ENCODE measurements at regions not wholly inside any gene's neighbourhood (a gene's known extent, or its start where the extent isn't known, plus 50 kb on each side); places are given as distances from the start of the nearest gene placed in this dataset.

GRCh38 chr11:134638796-134639430 lies 226.9 kb upstream of the B3GAT1 start:
- H3K4me2 ChIP-seq (ENCODE audit: extremely low read depth, insufficient read depth, low read length), result no peak overlapping the region
- TF ChIP-seq, protein P1, sequence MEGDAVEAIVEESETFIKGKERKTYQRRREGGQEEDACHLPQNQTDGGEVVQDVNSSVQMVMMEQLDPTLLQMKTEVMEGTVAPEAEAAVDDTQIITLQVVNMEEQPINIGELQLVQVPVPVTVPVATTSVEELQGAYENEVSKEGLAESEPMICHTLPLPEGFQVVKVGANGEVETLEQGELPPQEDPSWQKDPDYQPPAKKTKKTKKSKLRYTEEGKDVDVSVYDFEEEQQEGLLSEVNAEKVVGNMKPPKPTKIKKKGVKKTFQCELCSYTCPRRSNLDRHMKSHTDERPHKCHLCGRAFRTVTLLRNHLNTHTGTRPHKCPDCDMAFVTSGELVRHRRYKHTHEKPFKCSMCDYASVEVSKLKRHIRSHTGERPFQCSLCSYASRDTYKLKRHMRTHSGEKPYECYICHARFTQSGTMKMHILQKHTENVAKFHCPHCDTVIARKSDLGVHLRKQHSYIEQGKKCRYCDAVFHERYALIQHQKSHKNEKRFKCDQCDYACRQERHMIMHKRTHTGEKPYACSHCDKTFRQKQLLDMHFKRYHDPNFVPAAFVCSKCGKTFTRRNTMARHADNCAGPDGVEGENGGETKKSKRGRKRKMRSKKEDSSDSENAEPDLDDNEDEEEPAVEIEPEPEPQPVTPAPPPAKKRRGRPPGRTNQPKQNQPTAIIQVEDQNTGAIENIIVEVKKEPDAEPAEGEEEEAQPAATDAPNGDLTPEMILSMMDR (conservative IDR thresholded peaks at IDR 0.05 in 1 of 2, IDR thresholded peaks at IDR 0.05 in 1 of 2; ENCODE audit: low read depth in 1 of 2, low read length in 2 of 2), result no peak
- TF ChIP-seq EZH2 (IDR thresholded peaks at IDR 0.05; ENCODE audit: low read length, missing control alignments), result no peak
- H3K27ac ChIP-seq (ENCODE audit: insufficient read depth, low read length), result no peak overlapping the region
- H3K27me3 ChIP-seq (ENCODE audit: control insufficient read depth, insufficient read depth, low read length), result no peaks in the 10 kb centered on the region
- no peaks in the 10 kb centered on the region for H3K79me2 ChIP-seq (ENCODE audit: control insufficient read depth, insufficient read depth, low read length)
- H2AFZ ChIP-seq (ENCODE audit: low read length), result no peak overlapping the region
- no peak overlapping the region for H3K4me3 ChIP-seq (replicated peaks in 1 of 4; ENCODE audit: control extremely low read depth in 1 of 4, insufficient read depth in 1 of 4, low read depth in 3 of 4, low read length in 4 of 4)
- no peaks in the 10 kb centered on the region for H3K9me3 ChIP-seq (ENCODE audit: control insufficient read depth, insufficient read depth, low read depth, low read length)
- no peak overlapping the region for H3K9ac ChIP-seq (ENCODE audit: insufficient read depth, low read length)
- H4K20me1 ChIP-seq (ENCODE audit: control insufficient read depth, extremely low read depth, insufficient read depth, low read length), result no peaks in the 10 kb centered on the region
- no peak for DNase-seq (ENCODE audit: low read depth in 2 of 2)
- H3K4me1 ChIP-seq (ENCODE audit: control insufficient read depth, extremely low read depth, insufficient read depth, low read length), result no peaks in the 10 kb centered on the region
- H3K36me3 ChIP-seq (ENCODE audit: control insufficient read depth, insufficient read depth, low read length), result no peaks in the 10 kb centered on the region

DNA sequence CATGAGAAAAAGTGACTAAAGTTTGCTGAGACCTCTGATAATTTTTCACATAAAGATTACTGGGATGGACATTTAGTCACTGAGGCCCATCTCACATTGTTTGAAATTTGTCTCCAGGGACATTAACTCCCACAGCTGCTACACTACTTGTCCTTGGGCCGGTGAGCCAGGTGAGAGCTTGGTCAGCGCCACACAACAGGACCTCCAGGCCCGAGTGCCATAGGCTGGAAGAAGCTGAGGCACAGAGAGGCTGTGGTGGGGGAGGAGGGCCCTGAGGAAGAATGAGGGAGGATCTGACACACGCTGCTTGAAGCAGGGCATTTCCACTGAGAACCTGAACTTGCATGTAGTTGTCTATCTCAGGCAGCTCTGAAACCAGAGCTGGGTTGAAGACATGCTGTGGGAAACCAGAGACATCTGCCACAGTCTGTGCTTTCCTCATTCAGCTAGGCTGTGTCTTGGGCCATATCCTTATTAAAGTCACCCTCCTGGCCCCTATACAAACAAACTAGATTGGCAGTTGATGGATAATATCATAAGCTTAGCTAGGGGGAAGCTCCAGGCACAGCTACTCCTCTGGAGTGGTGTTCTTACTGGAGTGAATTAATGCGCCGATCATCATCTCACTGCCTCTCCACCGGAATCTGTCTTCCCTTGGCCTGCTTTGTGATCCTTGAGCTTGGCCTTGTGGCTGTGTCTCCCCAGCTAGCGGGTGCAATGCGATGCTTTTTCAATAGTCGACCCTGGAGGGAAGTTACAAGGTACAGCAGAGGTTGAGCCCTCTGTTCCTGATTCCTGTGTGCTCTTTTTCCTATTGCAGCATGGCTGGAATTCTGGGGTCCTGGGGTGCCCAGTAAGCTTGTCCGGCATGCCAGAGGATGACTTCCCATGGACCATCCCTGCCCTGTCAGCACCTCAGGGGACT lies 225.3 kb upstream of the B3GAT1 start:
- H3K27me3 ChIP-seq (ENCODE audit: control insufficient read depth, insufficient read depth, low read length), result no peaks in the 10 kb centered on the region
- DNase-seq (ENCODE audit: low read depth in 2 of 2), result no peak
- no peak overlapping the region for H3K4me3 ChIP-seq (replicated peaks in 1 of 4; ENCODE audit: control extremely low read depth in 1 of 4, insufficient read depth in 1 of 4, low read depth in 3 of 4, low read length in 4 of 4)
- H3K36me3 ChIP-seq (ENCODE audit: control insufficient read depth, insufficient read depth, low read length), result no peaks in the 10 kb centered on the region
- no peak overlapping the region for H3K4me2 ChIP-seq (ENCODE audit: extremely low read depth, insufficient read depth, low read length)
- no peaks in the 10 kb centered on the region for H3K9me3 ChIP-seq (ENCODE audit: control insufficient read depth, insufficient read depth, low read depth, low read length)
- no peak overlapping the region for H2AFZ ChIP-seq (ENCODE audit: low read length)
- no peak for TF ChIP-seq EZH2 (IDR thresholded peaks at IDR 0.05; ENCODE audit: low read length, missing control alignments)
- TF ChIP-seq, protein P1 (conservative IDR thresholded peaks at IDR 0.05 in 1 of 2, IDR thresholded peaks at IDR 0.05 in 1 of 2; ENCODE audit: low read depth in 1 of 2, low read length in 2 of 2), result no peak
- no peaks in the 10 kb centered on the region for H3K79me2 ChIP-seq (ENCODE audit: control insufficient read depth, insufficient read depth, low read length)
- H4K20me1 ChIP-seq (ENCODE audit: control insufficient read depth, extremely low read depth, insufficient read depth, low read length), result no peaks in the 10 kb centered on the region
- H3K27ac ChIP-seq (ENCODE audit: insufficient read depth, low read length), result no peak overlapping the region
- H3K4me1 ChIP-seq (ENCODE audit: control insufficient read depth, extremely low read depth, insufficient read depth, low read length), result no peaks in the 10 kb centered on the region
- H3K9ac ChIP-seq (ENCODE audit: insufficient read depth, low read length), result no peak overlapping the region

DNA sequence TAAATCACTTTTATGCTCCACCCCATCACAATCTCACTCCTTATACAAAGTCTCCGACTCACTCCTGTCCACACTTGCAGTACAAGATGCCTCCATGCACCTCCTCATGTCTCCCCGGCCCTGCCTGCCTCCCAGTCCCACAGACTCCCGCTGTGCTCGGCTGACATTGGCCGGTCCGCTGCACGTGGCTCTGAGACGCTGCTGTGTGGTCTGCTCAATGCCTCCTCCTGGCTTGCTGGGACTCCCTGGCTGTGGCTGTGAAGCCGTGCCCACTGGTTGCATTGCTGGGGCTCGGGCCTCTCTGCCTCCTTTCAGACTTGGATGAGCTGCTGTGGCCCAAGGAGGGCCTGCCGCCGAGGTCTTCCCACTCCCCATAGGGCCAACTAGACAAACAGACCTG lies 224.0 kb upstream of the B3GAT1 start:
- H3K79me2 ChIP-seq (ENCODE audit: control insufficient read depth, insufficient read depth, low read length), result no peaks in the 10 kb centered on the region
- no peak for TF ChIP-seq EZH2 (IDR thresholded peaks at IDR 0.05; ENCODE audit: low read length, missing control alignments)
- TF ChIP-seq, protein P1 (conservative IDR thresholded peaks at IDR 0.05 in 1 of 2, IDR thresholded peaks at IDR 0.05 in 1 of 2; ENCODE audit: low read depth in 1 of 2, low read length in 2 of 2), result no peak
- H3K4me2 ChIP-seq (ENCODE audit: extremely low read depth, insufficient read depth, low read length), result no peak overlapping the region
- no peaks in the 10 kb centered on the region for H3K27me3 ChIP-seq (ENCODE audit: control insufficient read depth, insufficient read depth, low read length)
- H3K27ac ChIP-seq (ENCODE audit: insufficient read depth, low read length), result no peak overlapping the region
- H3K4me1 ChIP-seq (ENCODE audit: control insufficient read depth, extremely low read depth, insufficient read depth, low read length), result no peaks in the 10 kb centered on the region
- no peaks in the 10 kb centered on the region for H4K20me1 ChIP-seq (ENCODE audit: control insufficient read depth, extremely low read depth, insufficient read depth, low read length)
- no peak for DNase-seq (ENCODE audit: low read depth in 2 of 2)
- H3K9me3 ChIP-seq (ENCODE audit: control insufficient read depth, insufficient read depth, low read depth, low read length), result no peaks in the 10 kb centered on the region
- no peaks in the 10 kb centered on the region for H3K36me3 ChIP-seq (ENCODE audit: control insufficient read depth, insufficient read depth, low read length)
- H2AFZ ChIP-seq (ENCODE audit: low read length), result no peak overlapping the region
- H3K4me3 ChIP-seq (replicated peaks in 1 of 4; ENCODE audit: control extremely low read depth in 1 of 4, insufficient read depth in 1 of 4, low read depth in 3 of 4, low read length in 4 of 4), result no peak overlapping the region
- H3K9ac ChIP-seq (ENCODE audit: insufficient read depth, low read length), result no peak overlapping the region
